DOHH2 (cell line): ENCODE measurements at regions not wholly inside any gene's neighbourhood (a gene's known extent, or its start where the extent isn't known, plus 50 kb on each side); places are given as distances from the start of the nearest gene placed in this dataset.

Source experiments
- H3F3A ChIP-seq: fragments of 200-600 bp; sonication (generic), shearing (Covaris generic); 2 replicates; pipeline ENCODE4 v1.6.0; 2016; ENCODE audit warnings: antibody characterized with exemption, mild to moderate bottlenecking; ENCODE audit not compliant: control insufficient read depth, insufficient read depth
- H3K27ac ChIP-seq: fragments of 200-600 bp; sonication (generic); 2 replicates; pipeline ENCODE4 v1.5.1; 2014; ENCODE audit warnings: low read depth, mild to moderate bottlenecking, low read length, moderate library complexity
- H3K27me3 ChIP-seq: fragments of 200-600 bp; sonication (generic); 2 replicates; pipeline ENCODE4 v1.6.1; 2014; ENCODE audit warnings: mild to moderate bottlenecking, low read length, mixed read lengths; ENCODE audit not compliant: control insufficient read depth
- H3K36me3 ChIP-seq: fragments of 200-600 bp; sonication (generic); 2 replicates; pipeline ENCODE4 v1.6.1; 2014; ENCODE audit warnings: mild to moderate bottlenecking, low read length, moderate library complexity, mixed read lengths; ENCODE audit not compliant: control insufficient read depth
- H3K4me1 ChIP-seq: fragments of 200-600 bp; sonication (generic); 2 replicates; pipeline ENCODE4 v1.6.1; 2014; ENCODE audit warnings: mild to moderate bottlenecking, low read length, mixed read lengths; ENCODE audit not compliant: control insufficient read depth
- H3K4me2 ChIP-seq: fragments of 200-600 bp; sonication (generic); 2 replicates; pipeline ENCODE4 v1.6.0; 2014; ENCODE audit warnings: mild to moderate bottlenecking, low read length, moderate library complexity
- H3K4me3 ChIP-seq: fragments of 200-600 bp; sonication (generic); 2 replicates; pipeline ENCODE4 v1.5.1; 2014; ENCODE audit warnings: mild to moderate bottlenecking, low read length, mixed read lengths
- H3K79me2 ChIP-seq: fragments of 200-600 bp; sonication (generic); 2 replicates; pipeline ENCODE4 v1.6.1; 2014; ENCODE audit warnings: mild to moderate bottlenecking, low read length, mixed read lengths; ENCODE audit not compliant: control insufficient read depth
- H3K9me2 ChIP-seq: fragments of 200-600 bp; sonication (generic); replicated peaks from 2 replicates; pipeline ENCODE4 v1.6.1; 2014; ENCODE audit warnings: mild to moderate bottlenecking, low read length, mixed read lengths; ENCODE audit not compliant: control insufficient read depth
- H3K9me3 ChIP-seq: fragments of 200-600 bp; sonication (generic); 2 replicates; pipeline ENCODE4 v1.6.1; 2014; ENCODE audit warnings: antibody characterized with exemption, low read length, mixed read lengths; ENCODE audit not compliant: control insufficient read depth, insufficient read depth
- H4K20me1 ChIP-seq: fragments of 200-600 bp; sonication (generic); 2 replicates; pipeline ENCODE4 v1.6.0; 2014; ENCODE audit warnings: low read depth, mild to moderate bottlenecking, antibody characterized with exemption, low read length, moderate library complexity; ENCODE audit not compliant: control insufficient read depth, insufficient read depth
- EZH2phosphoT487 ChIP-seq: fragments of 200-600 bp; sonication (generic); IDR thresholded peaks from 2 replicates; pipeline ENCODE4 v1.6.1; 2017; ENCODE audit warnings: borderline replicate concordance, mild to moderate bottlenecking, antibody characterized with exemption, low read length, moderate library complexity, mixed read lengths
- TF ChIP-seq, protein P1 (sequence below): fragments of 200-600 bp; sonication (generic); IDR thresholded peaks from one replicate; pipeline ENCODE4 v1.5.1; 2014; ENCODE audit warnings: antibody characterized with exemption, mild to moderate bottlenecking, low read depth, low read length; ENCODE audit not compliant: poor library complexity, severe bottlenecking

DNA sequence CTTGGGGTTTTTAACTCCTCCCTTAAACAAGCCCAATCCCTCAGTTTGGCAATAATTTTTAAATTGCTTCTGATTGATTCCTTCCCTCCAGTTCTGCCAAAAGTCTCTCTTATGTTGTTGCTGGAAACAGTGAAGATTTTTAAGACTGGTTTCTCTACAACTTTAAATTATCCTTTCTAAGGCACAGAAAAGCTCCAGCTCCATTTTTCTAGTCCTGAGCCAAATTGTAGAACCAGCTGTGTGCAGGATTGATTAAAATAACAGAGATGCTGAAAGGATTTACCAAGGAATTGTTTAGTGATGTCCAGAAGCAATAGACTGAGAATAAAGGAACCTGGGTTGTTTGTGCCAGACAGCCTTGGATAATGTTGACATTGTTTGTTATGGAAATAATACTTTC lies 111.3 kb downstream of the NUDT12 start:
- H3K4me3 ChIP-seq: no peak overlapping the region
- no peaks in the 10 kb centered on the region for H3K27me3 ChIP-seq
- H3K79me2 ChIP-seq: no peaks in the 10 kb centered on the region
- H4K20me1 ChIP-seq: no peaks in the 10 kb centered on the region
- H3K9me3 ChIP-seq: no peaks in the 10 kb centered on the region
- H3K4me2 ChIP-seq: no peak overlapping the region
- no peaks in the 10 kb centered on the region for H3F3A ChIP-seq
- H3K4me1 ChIP-seq: no peaks in the 10 kb centered on the region
- no peaks in the 10 kb centered on the region for H3K9me2 ChIP-seq
- H3K36me3 ChIP-seq: no peaks in the 10 kb centered on the region
- H3K27ac ChIP-seq: no peak overlapping the region
- TF ChIP-seq, protein P1, sequence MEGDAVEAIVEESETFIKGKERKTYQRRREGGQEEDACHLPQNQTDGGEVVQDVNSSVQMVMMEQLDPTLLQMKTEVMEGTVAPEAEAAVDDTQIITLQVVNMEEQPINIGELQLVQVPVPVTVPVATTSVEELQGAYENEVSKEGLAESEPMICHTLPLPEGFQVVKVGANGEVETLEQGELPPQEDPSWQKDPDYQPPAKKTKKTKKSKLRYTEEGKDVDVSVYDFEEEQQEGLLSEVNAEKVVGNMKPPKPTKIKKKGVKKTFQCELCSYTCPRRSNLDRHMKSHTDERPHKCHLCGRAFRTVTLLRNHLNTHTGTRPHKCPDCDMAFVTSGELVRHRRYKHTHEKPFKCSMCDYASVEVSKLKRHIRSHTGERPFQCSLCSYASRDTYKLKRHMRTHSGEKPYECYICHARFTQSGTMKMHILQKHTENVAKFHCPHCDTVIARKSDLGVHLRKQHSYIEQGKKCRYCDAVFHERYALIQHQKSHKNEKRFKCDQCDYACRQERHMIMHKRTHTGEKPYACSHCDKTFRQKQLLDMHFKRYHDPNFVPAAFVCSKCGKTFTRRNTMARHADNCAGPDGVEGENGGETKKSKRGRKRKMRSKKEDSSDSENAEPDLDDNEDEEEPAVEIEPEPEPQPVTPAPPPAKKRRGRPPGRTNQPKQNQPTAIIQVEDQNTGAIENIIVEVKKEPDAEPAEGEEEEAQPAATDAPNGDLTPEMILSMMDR: no peak
- TF ChIP-seq EZH2phosphoT487: no peak

DNA sequence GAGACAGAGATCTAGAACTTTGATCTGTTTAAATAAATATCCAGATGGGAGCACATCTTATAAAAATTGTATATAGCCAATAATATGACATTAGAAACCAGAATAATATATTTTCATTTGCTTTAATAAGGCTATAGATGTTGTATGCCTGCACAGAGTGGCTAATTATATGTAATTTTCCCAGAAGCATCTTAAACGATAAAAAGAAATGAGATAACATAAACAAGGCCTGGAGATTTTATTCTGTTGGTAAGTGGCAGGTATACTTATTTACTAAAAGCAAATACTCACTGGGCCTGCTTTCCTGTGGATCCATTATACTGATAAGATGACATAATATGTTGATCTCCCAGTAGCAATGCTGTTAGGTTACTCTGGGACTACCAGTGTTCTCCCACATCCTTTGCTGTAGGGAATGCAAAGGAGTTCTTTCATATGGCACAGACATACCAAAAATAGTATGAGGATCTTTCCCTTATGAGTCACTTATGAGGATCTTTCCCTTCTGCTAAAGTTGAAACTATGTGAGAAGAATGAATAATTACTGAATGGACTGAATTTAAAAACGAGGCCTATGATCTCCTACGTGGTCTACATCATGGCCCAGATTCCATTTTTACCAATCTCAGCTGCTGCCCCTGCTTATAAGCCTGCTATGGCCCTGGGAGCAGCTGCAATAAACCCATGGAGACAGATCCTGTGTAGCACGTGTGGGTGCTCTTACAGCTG lies 112.1 kb downstream of the NUDT12 start:
- Histone ChIP-seq H3K27me3 (no peaks in the 10 kb centered on the region), H3K9me3 (no peaks in the 10 kb centered on the region), H4K20me1 (no peaks in the 10 kb centered on the region), H3K27ac (no peak overlapping the region), H3K4me1 (no peaks in the 10 kb centered on the region), H3K79me2 (no peaks in the 10 kb centered on the region), H3K36me3 (no peaks in the 10 kb centered on the region), H3K9me2 (no peaks in the 10 kb centered on the region), H3F3A (no peaks in the 10 kb centered on the region), H3K4me2 (no peak overlapping the region), H3K4me3 (no peak overlapping the region)
- no peak for TF ChIP-seq EZH2phosphoT487
- TF ChIP-seq, protein P1: no peak

DNA sequence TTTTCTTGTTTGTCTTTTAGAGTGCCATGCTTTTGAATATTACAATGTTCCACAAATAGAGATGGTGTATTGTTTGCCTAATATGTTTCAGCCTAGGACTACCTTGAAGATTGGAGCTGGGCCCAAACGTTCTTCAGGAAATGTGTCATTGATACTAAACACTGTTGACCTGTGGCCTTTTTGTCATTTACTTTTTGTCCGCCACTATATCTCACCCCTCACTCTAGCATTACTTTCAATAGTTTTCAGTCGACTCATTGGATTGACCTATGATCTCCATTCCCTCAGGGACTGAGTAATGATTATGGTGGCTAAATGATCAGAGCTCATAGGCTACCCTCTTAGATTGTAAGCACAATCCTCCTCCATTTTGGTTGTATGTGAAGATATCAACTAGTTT lies 115.8 kb downstream of the NUDT12 start:
- no peak for TF ChIP-seq EZH2phosphoT487
- TF ChIP-seq, protein P1: no peak
- Histone ChIP-seq H3K79me2 (no peaks in the 10 kb centered on the region), H3K4me2 (no peak overlapping the region), H3K36me3 (no peaks in the 10 kb centered on the region), H3K4me3 (no peak overlapping the region), H3K27me3 (no peaks in the 10 kb centered on the region), H3F3A (no peaks in the 10 kb centered on the region), H3K27ac (no peak overlapping the region), H3K4me1 (no peaks in the 10 kb centered on the region), H3K9me3 (no peaks in the 10 kb centered on the region), H4K20me1 (no peaks in the 10 kb centered on the region), H3K9me2 (no peaks in the 10 kb centered on the region)
